GM19023 (cell line): ENCODE measurements at regions not wholly inside any gene's neighbourhood (a gene's known extent, or its start where the extent isn't known, plus 50 kb on each side); places are given as distances from the start of the nearest gene placed in this dataset.
"Not testable (repeated sequence)": the region's sequence is repeated elsewhere in the genome, so short reads cannot be mapped to it uniquely, and the experiment has no call there.

Experiments
- ATAC-seq: cut with Tn5 transposase; IDR thresholded peaks from one replicate; pipeline ENCODE4 v1.9.1; 2021; ENCODE audit warnings: mild to moderate bottlenecking, moderate library complexity; ENCODE audit not compliant: unreplicated experiment

DNA sequence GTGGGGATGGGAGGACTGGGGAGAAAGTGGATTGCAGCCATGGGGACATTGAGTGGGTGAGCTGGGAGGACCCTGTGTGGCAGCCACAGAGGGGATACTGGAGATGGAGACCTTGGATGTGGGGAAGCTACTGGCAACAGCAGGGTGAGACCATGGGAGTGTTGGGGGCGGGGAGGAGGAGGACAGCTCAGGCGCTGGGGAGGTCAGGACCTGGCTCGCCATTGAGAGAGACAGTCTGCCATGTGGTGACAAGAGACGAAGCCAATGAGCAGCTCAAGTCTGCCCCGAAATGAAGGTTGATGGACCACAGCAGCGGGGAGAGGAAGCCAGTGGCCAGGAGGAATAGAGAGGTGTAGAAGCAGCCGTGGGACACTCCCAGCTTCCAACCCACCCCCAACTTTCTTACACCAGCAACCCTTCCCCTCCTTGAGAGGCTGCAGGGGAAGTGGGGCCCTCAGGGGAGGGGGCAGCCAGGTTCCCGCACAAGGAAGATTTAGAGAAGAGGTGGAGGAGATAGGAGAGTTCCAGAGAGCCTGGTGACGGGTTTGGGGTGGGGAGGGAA lies 118.1 kb downstream of the ASB7 start:
- ATAC-seq, result no peak

DNA sequence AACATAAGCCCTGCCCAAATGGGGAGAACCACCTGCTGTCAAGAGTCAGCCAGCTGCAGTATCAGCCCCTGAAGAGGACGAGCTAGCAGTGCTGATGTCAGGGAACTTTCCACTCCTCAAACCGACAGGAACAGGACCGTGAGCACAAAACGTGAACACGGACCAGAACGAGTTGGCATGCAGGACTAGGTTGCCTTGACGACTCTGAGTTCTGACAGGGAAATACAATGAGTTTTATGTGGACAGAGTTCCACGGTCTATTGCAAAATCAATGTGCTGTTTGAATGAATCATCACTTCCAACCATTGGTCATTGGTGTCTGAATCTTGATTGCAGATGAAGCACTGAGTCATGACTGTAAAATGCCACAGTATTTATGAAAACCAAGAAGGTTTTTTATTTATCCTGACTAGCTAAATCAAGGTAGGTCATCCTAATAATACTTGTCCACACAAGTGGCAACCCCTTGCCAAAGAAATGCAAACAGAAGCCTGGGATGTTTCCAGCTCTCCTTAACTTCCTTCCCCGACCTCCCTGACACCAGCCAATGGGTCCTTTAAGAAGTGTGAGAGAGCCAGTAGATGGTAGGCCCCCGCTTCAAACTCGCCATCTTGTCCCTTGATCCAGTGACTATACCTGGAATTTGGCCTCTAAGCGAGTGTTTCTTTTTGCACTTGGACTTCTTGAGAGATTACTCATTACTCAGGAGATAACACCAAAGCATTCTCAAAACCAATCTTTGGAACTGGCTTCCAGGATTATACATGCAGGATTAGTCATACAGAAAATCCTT lies 119.6 kb downstream of the ASB7 start:
- no peak for ATAC-seq

DNA sequence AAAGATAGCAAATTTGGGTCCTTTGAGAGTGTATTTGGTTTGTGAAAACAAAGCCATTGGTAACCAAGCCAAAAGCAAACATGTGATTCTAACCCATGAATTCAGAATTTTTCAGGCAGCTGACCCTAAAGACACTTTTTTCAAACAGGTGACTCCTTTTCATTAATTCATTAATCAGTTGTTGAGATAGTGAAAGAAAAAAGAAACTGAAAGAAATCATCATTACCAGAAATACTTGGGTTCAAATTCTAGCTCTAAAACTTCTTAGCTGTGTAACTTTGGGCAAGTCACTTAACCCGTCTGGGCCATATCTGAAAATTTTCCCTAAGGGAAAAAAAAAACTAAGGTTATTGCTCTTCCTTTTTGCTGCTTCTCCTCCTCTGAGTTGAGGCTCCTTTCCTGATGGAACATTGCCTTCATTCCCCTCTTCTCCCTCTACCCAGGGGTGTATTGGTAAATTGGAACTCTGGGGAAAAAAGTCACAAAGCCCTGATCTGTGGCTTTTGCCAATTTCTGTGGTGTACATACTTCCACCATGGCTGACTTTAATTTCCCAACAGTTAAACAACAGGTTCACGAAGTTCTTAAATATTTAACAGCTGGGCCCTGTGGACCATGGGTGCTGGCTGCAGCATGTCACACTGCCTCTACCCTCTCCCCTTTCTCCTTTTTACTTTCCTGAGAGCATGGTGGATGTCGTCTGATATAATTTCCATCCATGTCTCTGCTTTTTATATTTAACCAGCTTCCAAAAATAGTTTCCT lies 120.3 kb downstream of the ASB7 start:
- ATAC-seq, result no peak

DNA sequence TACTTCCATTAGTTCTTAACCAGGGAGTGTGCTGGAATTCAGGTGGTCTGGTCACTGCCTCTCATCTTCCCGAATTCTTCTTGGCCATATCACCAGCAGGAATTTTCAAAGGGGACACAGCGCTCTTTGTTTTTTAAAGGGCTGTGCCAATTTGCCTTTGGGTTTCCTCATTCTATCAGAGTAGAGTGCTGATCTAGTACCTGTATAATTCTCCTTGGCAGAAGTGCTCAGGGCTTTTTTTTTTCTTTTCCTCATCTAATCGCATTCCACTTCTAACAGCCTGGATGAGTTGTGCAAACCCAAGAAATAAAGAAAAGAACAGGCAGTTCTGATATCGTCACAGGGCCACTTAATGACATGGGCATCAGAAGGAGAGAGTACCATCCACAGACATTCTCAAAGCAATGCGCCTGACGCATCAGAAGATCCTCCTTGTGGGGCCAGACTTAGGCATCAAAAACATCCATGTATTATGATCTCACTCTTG lies 121.0 kb downstream of the ASB7 start:
- no peak for ATAC-seq

DNA sequence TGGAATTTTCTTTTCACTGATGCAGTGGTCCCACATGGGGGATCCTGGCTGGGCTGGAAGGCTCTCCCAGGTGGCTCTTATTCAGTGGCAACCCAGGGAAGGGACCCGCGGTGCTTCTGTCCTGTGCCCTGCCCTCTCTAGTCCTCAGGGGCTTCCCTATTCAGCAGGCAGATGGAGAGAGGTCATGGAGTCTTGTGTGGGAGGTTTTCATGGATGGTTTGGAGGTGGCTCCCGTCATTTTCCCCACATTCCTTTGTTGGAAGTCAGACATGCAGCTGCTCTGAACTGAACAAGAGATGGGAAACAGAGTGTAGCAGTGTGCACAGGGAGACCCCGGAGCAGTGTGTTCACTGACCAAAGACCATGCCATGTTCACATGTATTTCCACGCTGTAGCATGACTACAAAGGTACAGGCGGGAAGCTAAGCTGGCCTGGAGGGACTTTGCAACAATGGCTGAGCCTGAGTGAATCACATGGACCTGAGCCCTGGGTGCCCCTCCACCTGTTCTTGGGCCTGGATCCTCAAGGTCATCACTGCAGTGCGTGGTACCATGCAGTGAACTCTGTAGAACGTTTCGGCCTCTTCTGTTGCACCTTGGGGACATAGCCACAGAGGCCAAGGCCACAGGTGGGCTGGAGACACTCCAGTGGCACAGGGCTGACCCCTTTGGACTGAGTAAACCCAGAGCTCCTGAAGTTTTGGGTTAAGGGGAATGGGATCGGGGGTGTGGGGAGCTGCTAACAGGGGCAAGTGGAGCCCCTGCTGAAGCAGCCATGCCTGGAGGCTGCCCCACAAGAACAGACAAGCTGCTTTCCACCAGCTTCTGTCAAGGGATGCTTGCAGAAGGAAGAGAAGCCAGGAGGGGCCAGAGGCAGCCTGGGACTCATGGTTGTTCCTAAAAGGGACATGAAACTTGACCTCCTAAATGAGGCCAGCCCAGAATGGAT lies 123.0 kb downstream of the ASB7 start:
- ATAC-seq, result no peak

DNA sequence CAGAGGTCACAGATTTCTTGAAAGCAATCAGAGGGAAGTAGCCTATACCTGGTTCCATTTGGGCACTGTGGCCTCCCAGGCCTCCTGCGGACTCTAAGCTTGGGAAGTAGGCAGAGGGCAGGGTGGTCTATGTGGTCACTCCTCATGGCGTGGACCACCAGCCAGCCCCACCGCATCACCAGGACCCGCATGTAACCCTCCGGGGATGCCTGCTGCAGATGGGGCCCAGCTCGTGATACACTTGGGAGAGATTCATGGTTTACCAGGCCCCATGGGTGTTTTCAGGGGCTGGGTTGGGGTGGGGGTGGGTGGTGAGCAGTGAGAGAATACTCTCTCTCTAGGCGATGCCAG lies 123.7 kb downstream of the ASB7 start:
- no peak for ATAC-seq

DNA sequence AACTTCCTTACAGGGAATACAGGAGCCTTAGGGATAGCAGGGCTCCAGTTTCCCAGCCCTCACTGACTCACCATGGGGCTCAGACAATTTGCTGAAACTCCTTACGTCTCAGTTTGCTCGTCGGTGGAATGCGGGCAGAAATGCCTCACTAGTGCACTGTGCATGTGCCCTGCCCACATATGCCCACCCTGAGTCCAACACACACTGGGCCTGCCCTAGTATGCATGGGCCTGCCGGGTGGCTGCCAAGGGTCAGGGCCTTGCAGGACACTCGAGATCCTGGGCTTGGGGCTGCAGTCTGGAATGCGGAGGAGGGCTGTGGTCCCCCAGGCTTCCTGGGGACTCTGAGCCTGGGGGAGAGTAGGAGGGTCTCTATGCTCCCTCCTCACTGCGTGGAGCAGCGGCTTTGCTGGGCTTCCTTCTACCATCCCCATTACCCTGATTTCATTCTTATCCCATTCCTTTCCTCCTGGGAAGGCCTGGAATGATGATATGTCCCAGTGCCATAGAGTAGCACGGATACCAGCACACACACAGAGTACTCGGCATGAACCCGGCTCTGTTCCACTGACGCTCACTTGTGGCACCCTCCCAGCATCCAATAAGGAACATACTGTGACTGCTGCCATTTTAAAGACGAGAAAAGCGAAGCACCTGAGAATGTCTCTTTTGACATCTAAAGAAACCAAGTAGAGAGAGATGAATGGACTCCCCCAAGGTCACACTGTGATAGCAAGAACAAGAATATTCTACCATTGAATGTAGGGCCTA lies 124.2 kb downstream of the ASB7 start:
- no peak for ATAC-seq

DNA sequence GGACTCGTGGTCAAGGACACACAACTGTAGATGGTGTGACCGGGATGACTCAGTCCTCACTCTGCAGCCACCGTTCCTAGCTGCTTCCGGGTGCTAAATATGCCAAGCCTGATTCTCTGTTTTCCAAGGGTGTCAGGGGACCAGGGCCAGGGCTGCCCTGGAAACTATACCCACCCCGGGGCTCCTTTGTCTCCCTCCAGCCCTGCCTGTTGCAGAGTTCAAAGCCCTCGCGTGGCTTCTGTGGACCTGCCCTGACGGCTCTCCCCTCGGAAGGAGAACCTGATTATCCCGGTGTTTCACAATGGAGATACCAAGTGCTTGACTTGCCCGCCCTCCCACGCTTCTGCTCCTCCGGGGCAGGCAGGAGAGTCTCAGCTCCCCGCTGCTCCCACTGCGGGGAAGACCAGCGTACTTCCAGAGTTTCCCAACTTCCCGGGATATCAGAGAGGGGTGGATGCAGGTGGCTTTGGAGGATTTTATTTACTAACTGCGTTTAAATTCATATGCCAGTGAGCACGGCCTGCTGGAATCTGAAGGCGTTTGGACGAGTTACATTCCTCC lies 125.0 kb downstream of the ASB7 start:
- no peak for ATAC-seq

DNA sequence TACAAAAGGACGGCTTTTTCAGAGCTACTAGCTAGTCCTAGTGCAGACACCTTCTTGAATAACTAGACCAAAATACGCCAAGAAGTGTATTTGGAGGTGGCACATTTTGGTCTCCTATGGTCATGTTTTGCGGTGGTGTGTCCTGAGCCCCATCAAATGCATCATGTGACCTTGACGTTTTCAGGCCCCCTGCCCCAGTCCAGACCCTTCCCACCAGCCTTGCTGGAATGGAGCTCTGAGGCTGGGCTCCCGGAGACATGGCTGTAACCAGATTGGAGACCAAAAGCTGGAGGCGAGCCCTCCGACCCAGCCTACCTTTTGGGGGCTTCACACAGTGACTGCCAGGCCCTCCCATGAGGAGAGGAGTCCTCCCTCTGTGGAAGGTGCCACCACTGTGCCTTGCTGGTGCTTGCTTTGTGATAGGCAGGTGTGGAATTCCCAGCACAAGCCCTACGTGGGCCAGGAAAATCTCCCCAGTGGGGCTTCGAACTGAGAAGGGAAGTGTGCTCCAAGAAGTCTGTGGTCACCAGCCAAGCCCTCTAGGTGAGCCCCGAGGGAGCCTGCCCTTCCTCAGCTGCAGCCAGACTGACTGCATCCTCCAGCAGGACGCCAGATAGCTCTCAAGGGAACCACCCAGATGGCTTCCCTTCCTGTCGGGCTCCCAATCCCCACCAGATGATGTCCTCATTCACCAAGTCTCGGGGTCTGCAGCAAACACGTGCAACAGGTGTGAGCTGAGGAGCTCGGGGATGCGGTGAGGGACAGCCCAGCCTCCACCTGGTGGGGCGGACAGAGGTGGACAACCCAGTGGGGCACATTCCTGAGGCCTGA lies 126.2 kb downstream of the ASB7 start:
- no peak for ATAC-seq

DNA sequence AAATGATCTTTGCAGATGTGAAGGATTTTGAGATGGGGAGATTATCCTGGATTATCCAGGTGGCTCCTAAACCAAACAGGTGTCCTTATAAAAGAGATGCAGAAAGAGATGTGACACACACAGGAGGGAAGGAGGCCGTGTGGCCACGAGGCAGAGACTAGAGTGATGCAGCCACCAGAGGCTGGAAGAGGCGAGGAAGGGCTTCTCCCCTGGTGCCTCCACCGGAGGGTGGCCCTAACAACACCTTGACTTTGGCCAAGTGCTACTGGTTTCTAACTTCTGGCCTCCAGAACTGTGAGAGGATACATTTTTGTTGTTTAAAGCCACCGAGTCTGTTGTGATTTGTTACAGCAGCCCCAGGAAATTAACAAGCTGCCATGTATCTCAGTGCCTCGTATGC lies 127.1 kb downstream of the ASB7 start:
- ATAC-seq, result no peak

DNA sequence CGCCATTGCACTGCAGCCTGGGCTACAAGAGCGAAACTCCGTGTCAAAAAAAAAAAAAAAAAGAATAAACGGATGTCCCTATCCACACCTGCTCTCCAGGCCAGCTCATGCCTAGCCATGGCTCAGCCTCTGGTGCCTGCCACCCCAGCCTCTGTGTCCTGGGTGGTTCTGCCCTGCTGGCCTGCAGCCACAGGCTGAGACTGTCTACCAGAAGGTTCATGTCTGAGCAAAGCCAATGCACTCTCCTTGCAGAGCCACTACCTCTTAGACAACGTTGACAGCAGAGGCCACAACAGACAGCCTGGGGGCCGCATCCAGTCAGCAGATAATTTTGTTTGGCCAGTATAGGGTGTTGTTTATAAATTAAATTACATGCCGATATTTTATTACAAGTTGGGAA lies 127.7 kb downstream of the ASB7 start:
- no peak for ATAC-seq

DNA sequence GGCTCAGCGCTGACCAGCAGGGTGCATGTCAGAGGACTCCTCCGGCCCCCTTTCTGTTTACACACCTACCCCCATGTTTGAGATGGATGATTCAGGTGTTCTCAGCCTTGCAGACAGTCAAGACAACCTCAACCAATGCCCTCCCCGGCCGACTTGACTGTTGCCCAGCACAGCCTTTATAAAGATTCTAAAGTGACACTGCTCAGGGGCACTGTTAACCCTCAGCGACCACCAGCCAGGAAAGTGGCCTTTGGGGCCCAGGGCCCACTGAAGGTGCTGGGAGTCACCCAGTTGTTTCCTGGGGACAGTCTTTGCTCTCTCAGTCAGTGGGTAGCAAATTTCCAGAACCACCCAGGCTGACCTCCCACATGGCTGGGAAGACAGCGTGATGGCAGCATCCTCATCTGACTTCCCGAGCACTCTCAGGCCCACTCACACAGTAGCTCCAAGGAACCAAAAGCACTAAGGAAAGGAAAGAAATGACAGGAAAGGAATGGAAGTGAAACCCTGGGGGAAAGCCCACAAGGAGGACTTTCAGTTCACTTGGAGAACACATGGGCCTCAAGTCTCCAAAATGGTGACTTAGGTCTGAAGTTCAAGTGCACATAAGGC lies 128.4 kb downstream of the ASB7 start:
- ATAC-seq, result no peak

DNA sequence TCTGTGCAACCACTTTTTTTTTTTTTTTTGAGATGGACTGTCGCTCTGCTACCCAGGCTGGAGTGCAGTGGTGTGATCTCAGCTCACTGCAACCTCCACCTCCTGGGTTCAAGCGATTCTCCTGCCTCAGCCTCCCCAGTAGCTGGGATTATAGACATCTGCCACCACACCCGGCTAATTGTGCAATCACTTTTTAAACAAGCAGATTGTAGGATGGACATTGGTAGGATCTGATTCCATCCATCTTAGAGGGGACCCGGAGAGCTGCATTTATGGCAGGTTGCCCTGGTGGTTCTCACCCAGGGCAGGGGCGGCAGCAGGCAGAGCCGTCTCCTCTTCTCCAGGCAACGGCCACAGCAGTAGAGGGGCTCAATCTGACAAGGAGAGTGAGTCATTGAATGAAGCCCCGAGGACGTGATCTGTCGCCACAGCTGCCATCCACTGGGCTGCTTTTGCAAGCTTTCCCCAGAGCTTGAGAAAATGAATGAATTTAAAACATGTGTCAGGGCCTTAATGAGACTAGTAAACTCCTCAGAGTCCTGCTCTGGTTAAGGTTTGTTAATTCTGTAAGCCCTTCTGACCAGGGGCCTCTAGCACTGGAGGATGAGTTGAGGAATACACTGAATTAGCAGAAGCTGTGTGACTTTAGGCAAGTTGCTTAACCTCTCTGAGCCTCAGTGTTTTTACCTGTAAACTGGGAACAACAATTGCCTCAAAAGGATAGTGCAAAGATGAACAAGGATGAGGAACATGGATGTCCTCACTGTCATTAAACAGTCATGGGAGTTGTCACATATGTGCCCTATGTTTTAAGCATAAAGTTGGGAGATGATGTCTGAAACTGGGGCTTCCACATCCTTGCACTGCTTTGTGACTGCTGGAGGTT lies 129.1 kb downstream of the ASB7 start:
- no peak for ATAC-seq

DNA sequence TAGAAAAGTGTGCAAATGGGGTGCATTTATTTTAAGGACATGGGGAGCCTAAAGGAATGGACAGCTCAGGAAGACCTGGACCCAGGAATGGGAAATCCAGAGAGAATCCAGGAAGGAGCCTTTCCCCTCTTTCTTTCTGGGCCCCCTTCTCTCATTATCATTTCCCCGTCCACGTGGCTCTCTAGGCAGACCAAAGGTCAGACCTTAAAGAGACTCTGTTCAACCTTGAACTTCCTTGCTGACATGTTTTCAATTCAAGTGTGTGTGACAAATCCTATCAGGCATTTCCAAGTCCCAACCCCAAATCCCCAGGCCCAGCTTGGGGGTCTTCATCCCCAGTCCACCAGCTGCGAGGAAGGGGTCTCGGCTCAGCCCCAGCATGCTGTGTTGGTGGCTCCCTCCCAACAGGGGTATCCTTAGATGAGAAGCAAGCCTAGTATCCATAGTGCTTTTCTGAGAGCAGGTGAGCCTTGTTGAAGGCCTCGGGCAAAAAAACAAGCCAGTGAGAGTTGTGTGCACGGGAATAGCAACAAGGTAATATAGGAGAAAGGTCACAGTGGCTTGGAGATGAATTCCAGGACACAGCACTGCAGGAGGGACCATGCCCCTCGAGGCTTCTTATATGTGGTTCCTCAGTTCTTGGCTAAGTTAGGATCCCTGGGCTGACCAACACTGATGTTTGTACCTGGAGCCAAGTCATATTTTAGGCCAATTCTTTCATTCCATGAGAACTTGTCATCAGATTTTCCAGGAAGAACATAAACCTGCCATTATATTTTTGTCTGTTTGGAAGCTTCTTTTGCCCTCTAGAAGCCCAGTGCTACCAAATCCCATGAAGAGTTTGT lies 130.0 kb downstream of the ASB7 start:
- ATAC-seq, result no peak

DNA sequence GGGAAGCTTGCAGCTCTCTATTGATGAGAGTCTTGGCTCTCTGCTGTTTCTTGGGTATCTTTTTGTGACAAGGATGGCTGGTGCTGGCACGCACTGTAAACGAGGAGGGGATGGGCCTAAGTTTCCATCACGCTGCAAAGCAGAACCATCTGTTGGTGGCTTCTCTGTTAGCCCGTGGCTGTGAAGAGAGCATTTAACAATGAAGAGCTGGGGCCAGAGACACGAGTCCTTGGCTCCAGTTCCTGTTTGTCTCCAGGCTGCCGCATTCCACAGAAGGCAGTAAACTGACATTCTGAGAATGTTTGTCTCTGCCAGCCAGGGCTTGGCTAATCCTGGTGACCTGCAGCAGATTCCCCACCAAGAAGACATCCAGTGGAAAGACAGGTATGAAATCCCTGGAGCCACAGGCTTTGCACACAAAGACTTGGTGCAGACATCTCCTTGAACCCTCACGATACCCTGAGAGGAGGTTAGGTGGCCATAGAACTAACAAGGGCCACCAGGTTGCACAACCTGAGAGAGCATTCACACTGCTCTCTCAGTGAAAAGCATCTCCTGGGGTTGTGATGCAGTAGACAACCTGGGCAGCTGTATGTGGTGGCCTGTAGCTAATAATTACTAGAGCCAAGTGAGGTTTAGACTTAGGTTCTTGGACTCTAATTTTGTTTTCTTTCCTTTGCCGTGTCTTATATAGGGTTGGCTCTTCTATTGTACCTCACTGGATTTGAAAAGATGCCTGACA lies 130.9 kb downstream of the ASB7 start:
- ATAC-seq, result no peak

DNA sequence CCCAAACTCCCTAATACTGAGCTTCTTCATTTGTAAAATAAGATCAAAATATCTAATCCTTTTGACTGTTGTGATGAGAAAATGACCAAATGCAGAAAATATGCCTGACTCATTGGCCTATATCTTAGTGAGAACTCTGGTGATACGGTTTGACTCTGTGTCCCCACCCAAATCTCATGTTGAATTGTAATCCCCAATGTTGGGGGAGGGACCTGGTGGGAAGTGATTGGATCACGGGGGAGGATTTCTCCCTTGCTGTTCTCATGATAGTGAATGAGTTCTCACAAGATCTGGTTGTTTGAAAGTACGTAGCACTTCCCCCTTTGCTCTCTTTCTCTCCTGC lies 131.4 kb downstream of the ASB7 start:
- ATAC-seq, result not testable (repeated sequence)
